Pons (tissue), 1 donor: ENCODE measurements at regions not wholly inside any gene's neighbourhood (a gene's known extent, or its start where the extent isn't known, plus 50 kb on each side); places are given as distances from the start of the nearest gene placed in this dataset.

ENCODE experiments used
- DNase-seq: peaks from one replicate; pipeline ENCODE4 v3.0.0-alpha.2; 2016; ENCODE audit warnings: low spot score

GRCh38 chr13:34620862-34621261, 321.2 kb upstream of the NBEA start:
- DNase-seq, result no peak

DNA sequence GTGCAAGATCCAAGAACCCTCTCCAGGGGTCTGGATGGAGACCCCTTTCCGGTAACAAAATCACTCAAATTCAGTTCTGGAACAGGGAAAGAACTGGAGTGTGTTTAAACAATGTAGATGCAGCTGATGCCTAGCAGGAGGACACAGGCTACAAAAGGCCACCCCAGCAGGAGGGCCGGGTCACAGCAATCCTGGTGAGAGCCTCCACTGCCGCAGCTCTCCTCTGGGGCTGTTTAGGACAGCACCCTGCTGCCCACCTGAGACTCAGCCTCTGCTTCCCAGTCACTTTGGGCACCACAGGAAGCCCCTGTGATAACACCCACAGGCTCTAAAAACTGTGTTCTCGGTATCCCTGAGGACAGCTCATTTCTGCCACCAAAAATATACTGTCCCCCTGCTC, 318.7 kb upstream of the NBEA start:
- DNase-seq, result no peak

DNA sequence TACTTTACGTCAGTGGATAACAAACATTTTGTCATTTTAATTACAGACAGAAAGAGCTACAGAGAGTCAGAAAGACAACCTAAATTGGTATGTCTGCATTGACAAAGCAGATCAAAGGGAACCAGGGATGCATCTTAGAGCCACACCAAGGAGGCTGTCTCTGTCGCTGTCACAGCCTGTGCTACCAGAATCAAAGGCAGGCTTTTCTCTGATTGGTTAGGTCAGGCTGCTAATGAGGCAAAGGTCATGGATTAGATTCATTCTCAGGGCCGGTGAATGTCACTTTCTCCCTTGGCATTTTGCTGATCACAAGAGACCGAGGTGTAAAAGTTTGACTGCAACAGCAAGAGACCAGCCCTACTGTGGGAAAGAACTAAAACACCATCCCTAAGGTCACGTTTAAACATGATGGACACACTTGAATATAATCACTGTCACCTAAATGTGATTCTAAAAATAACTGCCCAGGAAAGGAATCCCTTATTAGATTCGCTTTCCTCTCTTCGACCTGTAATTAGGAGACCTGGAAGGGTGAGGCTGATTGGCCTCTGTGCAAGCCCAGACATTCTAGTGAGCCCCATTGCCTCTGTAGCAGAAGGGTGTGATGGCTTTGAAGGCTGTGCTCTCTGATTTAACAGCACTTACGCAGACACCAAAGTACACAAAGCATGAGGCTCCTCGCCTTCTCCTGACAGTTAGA, 314.4 kb upstream of the NBEA start:
- no peak for DNase-seq

DNA sequence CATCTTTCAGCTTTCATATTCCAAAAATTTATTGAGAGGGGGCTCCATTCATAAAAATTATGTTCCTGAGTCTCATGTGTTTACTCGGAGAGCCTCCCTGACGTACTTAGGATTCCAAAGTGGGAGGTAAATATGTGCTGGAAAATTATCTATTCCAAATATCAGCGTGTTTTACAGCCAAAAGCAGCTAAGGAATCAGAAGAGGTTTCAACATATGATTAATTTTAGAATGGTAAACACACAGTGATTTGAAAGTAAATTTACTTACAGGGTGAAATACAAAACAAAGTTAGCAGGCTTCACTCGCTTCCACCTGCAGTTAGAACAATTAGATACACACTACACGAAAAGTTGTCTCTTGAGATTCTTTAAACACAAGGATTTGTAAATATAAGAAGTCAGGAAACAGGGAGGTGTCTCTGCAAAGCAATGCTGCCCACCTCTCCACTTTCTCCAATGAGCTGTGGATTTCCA, 313.8 kb upstream of the NBEA start:
- no peak for DNase-seq

DNA sequence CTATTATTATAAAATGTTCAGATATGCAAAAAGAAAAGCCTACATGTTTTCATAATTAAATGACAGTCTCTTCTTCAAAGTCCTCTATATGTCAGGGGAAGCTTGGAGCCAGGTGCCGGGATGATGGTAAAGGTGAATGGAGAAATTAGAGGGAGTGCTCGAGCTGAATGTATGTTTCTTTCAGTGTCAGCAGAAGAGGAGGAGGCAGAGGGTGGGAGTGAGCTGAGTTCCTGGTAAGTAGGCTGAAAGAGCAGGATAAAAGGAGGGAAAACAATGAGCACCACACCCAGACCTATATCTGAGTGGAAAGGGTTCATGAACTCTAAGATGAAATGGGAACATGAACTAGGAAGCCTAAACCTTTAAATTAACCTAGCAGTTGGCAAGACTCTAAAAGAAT, 307.6 kb upstream of the NBEA start:
- no peak for DNase-seq

DNA sequence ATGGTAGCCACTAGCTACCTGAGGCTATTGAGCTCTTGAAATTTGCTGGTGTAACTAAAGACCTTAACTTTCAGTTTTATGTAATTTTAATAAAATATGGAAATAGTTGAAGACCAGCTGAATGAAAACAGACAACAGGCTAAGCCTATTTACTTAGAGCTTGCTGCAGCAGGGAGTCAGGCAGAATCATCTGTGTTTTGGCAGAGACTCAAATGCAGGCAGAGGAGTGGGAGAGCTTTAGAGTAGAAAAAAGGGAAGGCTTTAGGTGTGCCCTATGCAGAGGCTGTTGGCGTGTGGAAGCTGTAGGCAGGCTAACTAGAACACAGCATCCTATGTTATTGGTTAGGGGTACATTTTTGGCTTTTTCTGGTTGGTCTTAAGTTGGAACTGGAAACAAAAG, 304.9 kb upstream of the NBEA start:
- no peak for DNase-seq

DNA sequence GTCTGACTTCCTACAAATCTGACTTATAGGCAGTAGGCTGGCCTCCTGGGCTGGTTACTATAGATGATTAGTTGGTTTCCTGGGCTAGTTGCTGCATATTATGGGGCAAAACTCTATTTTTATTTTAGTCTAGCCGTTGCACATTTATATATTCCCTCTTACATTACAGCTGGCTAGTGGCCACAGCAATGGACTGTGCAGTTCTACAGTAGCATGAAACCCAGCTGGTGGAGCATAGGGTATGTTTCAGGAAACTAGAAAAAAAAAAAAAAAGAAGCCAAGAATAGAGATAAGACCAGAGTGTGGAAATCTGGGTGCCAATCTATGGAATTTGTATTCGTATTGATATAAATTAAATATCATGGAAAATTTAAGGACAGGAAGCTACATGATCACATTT, 304.4 kb upstream of the NBEA start:
- no peak for DNase-seq

DNA sequence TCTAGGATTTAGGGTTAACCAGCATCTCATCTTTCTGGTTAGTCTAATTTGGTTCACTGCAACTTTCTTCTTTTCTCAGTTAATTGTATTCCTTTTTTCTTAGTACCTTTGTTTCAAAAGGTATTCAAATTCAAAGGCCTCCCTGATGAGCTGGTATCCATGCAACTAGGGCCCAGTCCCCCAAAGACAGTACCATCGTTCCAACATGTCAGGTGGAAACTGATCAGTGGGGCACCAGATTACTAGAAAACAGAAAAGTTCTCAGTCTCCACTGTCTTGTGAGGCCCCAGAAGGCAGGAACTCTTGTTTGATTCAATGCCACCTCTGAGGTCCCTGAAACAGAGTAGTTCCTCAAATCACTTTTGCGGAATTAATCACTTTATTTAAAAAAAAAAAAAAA, 303.2 kb upstream of the NBEA start:
- no peak for DNase-seq

DNA sequence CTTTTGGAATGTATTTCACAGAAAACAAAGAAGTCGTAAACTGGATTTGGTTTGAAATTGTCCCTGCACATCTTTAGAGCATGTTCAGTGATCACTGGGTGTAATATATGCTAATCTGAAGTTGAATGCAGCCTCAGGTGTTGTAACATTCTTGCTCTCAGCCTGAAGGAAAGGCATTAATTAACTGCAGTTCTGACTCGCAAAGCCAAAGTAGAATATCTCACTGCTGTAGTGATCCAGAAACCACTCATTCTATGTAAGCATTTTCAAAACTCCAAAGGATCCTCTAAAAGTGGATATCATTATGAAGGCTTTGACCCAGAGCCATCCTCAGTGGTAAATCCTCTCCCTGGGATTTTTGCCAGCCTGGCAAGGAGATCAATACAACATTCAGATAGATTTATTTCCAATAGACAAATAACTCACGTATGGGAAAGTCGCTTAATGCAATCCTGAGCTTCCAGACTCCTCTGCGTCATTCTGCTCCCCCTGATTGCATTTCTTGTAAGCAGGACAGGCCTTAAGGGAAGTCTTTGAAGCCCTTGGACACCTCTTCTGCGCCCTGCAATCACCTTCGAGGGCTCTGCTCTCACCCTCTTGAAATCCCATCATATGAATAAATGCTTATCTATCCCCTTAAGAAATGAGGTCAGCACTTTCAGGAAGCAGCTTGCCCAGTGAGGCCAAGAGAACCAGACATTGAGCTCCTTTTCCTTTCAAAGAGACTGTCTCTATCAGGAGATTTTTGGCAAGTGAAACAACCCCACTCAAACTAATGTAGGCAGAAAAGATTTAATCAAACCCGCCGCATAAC, 301.7 kb upstream of the NBEA start:
- no peak for DNase-seq

- no peak for DNase-seq
Measured at GRCh38 chr13:34640993-34641330, 301.1 kb upstream of the NBEA start.

- DNase-seq, result no peak
Measured at GRCh38 chr13:34647379-34648150, 294.5 kb upstream of the NBEA start.

- no peak for DNase-seq
Measured at GRCh38 chr13:34654203-34654602, 287.9 kb upstream of the NBEA start.

GRCh38 chr13:34654647-34655046, 287.4 kb upstream of the NBEA start:
- DNase-seq, result peak; percentile 16

GRCh38 chr13:34655554-34655953, 286.5 kb upstream of the NBEA start:
- no peak for DNase-seq

- no peak for DNase-seq
Measured at GRCh38 chr13:34657716-34658115, 284.4 kb upstream of the NBEA start.

DNA sequence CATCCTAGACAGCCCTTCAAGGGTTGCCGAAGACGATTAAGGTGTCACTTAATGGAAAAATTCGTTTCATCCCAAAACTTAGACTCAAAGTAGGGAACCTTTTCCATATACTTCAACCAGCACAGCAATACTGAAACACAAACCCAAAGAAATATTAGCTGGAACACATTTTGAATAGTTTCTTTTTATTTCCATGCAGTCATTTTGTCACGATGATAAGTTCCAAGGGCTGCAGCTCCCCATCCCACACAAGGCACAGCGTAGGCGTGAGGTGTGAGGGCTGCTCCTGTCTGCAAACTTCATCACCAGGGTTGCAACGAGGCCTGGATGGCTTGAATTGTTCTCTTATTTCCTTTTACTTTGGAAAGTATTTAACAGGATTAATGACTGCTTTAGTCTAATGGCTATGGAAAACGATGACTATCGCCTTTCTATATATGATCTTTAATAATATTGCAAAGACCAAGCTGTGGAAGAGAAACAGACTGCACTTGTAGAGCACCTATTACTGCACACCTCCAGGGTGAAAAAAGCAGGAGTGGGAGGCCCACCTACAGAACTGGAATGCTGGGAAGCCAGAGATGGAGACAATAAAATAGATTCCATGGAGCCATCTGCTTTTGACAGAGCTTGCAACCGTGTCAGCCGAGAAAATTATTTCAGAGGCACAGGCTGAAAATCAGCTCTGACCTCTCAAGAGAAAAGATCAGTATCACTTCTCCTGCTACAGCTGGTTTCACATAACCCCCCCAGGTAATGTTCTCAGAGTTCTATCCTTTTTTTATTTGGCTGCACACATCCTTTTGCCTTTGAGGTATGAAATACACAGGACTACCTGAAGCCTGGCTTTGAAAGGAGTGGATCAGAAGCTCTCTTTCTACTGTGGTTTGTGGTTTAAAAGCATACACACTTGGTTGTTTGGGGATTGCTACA, 274.5 kb upstream of the NBEA start:
- DNase-seq, result no peak

DNA sequence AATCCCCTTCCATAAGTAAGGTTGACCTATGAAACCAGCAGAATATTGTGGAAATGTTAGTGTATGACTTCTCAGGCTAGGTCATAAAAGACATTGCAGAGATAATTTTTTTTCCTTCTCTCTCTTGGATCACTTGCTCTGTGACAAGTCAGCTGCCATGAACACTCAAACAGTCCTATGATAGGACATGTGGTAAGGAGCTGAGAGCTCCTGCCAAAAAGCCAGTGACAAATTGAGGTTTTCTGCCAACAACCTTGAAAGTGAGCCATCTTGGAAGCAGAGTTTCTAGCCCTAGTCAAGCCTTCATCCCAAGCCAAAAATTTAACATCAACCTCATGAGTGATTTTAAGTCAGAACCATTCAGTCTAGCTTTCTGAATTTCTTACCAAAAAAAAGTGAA, 270.9 kb upstream of the NBEA start:
- peak; percentile 54 for DNase-seq

- peak; percentile 9 for DNase-seq
Measured at GRCh38 chr13:34672631-34673030, 269.4 kb upstream of the NBEA start.

DNA sequence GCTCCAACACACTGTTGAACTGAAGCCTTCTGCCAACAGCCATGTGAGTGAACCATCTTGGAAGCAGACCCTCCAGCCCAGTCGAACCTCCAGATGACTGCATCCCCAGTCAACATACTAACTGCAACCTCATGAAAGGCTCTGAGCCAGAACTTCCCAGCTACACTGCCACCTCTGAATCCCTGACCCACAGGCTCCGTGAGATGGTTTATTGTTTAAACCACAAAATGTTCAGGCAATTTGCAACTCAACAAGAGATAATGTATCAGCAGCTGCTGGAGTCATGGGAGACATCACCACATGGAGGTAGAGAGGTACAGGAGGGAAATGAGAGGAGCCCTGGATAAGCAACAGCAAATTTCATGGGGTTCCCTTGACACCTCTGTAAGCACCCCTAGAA, 266.4 kb upstream of the NBEA start:
- DNase-seq, result no peak

GRCh38 chr13:34678154-34678553, 263.9 kb upstream of the NBEA start:
- no peak for DNase-seq

- no peak for DNase-seq
Measured at GRCh38 chr13:34681405-34681955, 260.6 kb upstream of the NBEA start.
